H9 (cell line): ENCODE measurements at regions not wholly inside any gene's neighbourhood (a gene's known extent, or its start where the extent isn't known, plus 50 kb on each side); places are given as distances from the start of the nearest gene placed in this dataset.

ENCODE experiments used
- DNase-seq: peaks from one replicate; pipeline ENCODE4 v3.0.0-alpha.2; 2017
- H2AFZ ChIP-seq: one replicate; pipeline ENCODE4 v1.6.1; 2013; ENCODE audit warnings: mild to moderate bottlenecking, low read length, control low read depth, moderate library complexity
- H2AK5ac ChIP-seq: 2 replicates; pipeline ENCODE4 v1.6.1; 2013; ENCODE audit warnings: low read length, control low read depth, mixed read lengths; ENCODE audit not compliant: insufficient read length
- H2BK120ac ChIP-seq: one replicate; pipeline ENCODE4 v1.6.1; 2013; ENCODE audit warnings: low read depth, mild to moderate bottlenecking, low read length, control low read depth, inconsistent platforms; ENCODE audit not compliant: poor library complexity, severe bottlenecking
- H2BK12ac ChIP-seq: 2 replicates; pipeline ENCODE4 v1.6.1; 2013; ENCODE audit warnings: low read length, control low read depth, mixed read lengths, low read depth; ENCODE audit not compliant: insufficient read length
- H2BK15ac ChIP-seq: 2 replicates; pipeline ENCODE4 v1.6.1; 2013; ENCODE audit warnings: low read depth, low read length, control low read depth
- H2BK20ac ChIP-seq: one replicate; pipeline ENCODE4 v1.6.1; 2013; ENCODE audit warnings: low read depth, mild to moderate bottlenecking, low read length, control low read depth, inconsistent platforms; ENCODE audit not compliant: poor library complexity, severe bottlenecking
- H2BK5ac ChIP-seq: 2 replicates; pipeline ENCODE4 v1.6.1; 2013; ENCODE audit warnings: low read length, control low read depth, mixed read lengths; ENCODE audit not compliant: insufficient read length
- H3K14ac ChIP-seq: 2 replicates; pipeline ENCODE4 v1.6.1; 2013; ENCODE audit warnings: low read length, control low read depth; ENCODE audit not compliant: insufficient read depth
- H3K18ac ChIP-seq: 2 replicates; pipeline ENCODE4 v1.6.1; 2013; ENCODE audit warnings: low read depth, mild to moderate bottlenecking, mixed read lengths, low read length, control low read depth; ENCODE audit not compliant: insufficient read length
- H3K23ac ChIP-seq: 2 replicates; pipeline ENCODE4 v1.6.1; 2013; ENCODE audit warnings: low read length, control low read depth, mixed read lengths, low read depth; ENCODE audit not compliant: insufficient read length
- H3K23me2 ChIP-seq: 2 replicates; pipeline ENCODE4 v1.6.1; 2013; ENCODE audit warnings: low read depth, mild to moderate bottlenecking, mixed read lengths, low read length, control low read depth; ENCODE audit not compliant: insufficient read length, poor library complexity, severe bottlenecking
- H3K27ac ChIP-seq: 2 replicates; pipeline ENCODE4 v1.5.1; 2013; ENCODE audit warnings: low read length, control low read depth, mixed read lengths, low read depth; ENCODE audit not compliant: insufficient read length
- H3K27me3 ChIP-seq: 2 replicates; pipeline ENCODE4 v1.6.1; 2013; ENCODE audit warnings: low read length, control low read depth, inconsistent platforms; ENCODE audit not compliant: insufficient read depth
- H3K4ac ChIP-seq: 2 replicates; pipeline ENCODE4 v1.6.1; 2013; ENCODE audit warnings: low read depth, mild to moderate bottlenecking, control low read depth, inconsistent platforms, low read length, moderate library complexity
- H3K4me1 ChIP-seq: 2 replicates; pipeline ENCODE4 v1.6.1; 2013; ENCODE audit warnings: low read length, control low read depth, inconsistent platforms; ENCODE audit not compliant: insufficient read depth
- H3K4me2 ChIP-seq: 2 replicates; pipeline ENCODE4 v1.6.1; 2013; ENCODE audit warnings: low read length, control low read depth, mixed read lengths; ENCODE audit not compliant: insufficient read length, insufficient read depth
- H3K56ac ChIP-seq: 2 replicates; pipeline ENCODE4 v1.6.1; 2013; ENCODE audit warnings: low read depth, mild to moderate bottlenecking, mixed read lengths, low read length, control low read depth; ENCODE audit not compliant: insufficient read length
- H3K79me1 ChIP-seq: 2 replicates; pipeline ENCODE4 v1.6.1; 2013; ENCODE audit warnings: low read depth, mild to moderate bottlenecking, moderate library complexity, low read length, control low read depth, inconsistent platforms; ENCODE audit not compliant: insufficient read depth, poor library complexity, severe bottlenecking
- H3K79me2 ChIP-seq: 2 replicates; pipeline ENCODE4 v1.6.1; 2013; ENCODE audit warnings: low read length, control low read depth, inconsistent platforms; ENCODE audit not compliant: insufficient read depth
- H3K9ac ChIP-seq: 2 replicates; pipeline ENCODE4 v1.6.1; 2013; ENCODE audit warnings: low read length, control low read depth, mixed read lengths; ENCODE audit not compliant: insufficient read length; ENCODE audit errors: extremely low read depth
- H3K9me3 ChIP-seq: one replicate; pipeline ENCODE4 v1.6.1; 2013; ENCODE audit warnings: low read depth, low read length, inconsistent platforms; ENCODE audit not compliant: control insufficient read depth
- H3T11ph ChIP-seq: one replicate; pipeline ENCODE4 v1.6.1; 2013; ENCODE audit warnings: mild to moderate bottlenecking, low read length, control low read depth, inconsistent platforms
- H4K20me1 ChIP-seq: one replicate; pipeline ENCODE4 v1.6.1; 2013; ENCODE audit not compliant: control insufficient read depth, insufficient read length, insufficient read depth
- H4K5ac ChIP-seq: 2 replicates; pipeline ENCODE4 v1.6.1; 2013; ENCODE audit warnings: low read depth, mild to moderate bottlenecking, mixed read lengths, low read length, control low read depth; ENCODE audit not compliant: insufficient read length
- H4K8ac ChIP-seq: replicated peaks from 2 replicates; pipeline ENCODE4 v1.6.1; 2013; ENCODE audit warnings: low read length, control low read depth, mixed read lengths, low read depth; ENCODE audit not compliant: insufficient read length
- H4K91ac ChIP-seq: 2 replicates; pipeline ENCODE4 v1.6.1; 2013; ENCODE audit warnings: low read depth, mild to moderate bottlenecking, moderate library complexity, mixed read lengths, low read length, control low read depth; ENCODE audit not compliant: insufficient read length
- H3K27ac Mint-ChIP-seq, 3 experiments: 2 replicates in 2 of 3; 3 replicates in 1 of 3; pipeline ENCODE4 v1.8.0; 2020 to 2021; ENCODE audit warnings: mixed read lengths in 3 of 3, mild to moderate bottlenecking in 1 of 3, moderate library complexity in 1 of 3
- H3K27me3 Mint-ChIP-seq: 2 replicates; pipeline ENCODE4 v1.8.0; 2021; ENCODE audit warnings: low read depth, mild to moderate bottlenecking, moderate library complexity, mixed read lengths
- H3K36me3 Mint-ChIP-seq, 3 experiments: 2 replicates in 2 of 3; 3 replicates in 1 of 3; pipeline ENCODE4 v1.8.0; 2020 to 2021; ENCODE audit warnings: low read depth in 3 of 3, mixed read lengths in 3 of 3; ENCODE audit not compliant: insufficient read depth in 1 of 3
- H3K4me1 Mint-ChIP-seq, 2 experiments: 2 replicates each; pipeline ENCODE4 v1.8.0; 2020; ENCODE audit warnings: mixed read lengths in 2 of 2
- H3K4me3 Mint-ChIP-seq, 2 experiments: 2 replicates in 1 of 2; 3 replicates in 1 of 2; pipeline ENCODE4 v1.8.0; 2020 to 2021; ENCODE audit warnings: mild to moderate bottlenecking in 2 of 2, mixed read lengths in 2 of 2, moderate library complexity in 1 of 2
- H3K9me3 Mint-ChIP-seq, 2 experiments: 2 replicates in 1 of 2; 3 replicates in 1 of 2; pipeline ENCODE4 v1.8.0; 2020; ENCODE audit warnings: mild to moderate bottlenecking in 2 of 2, mixed read lengths in 2 of 2, moderate library complexity in 1 of 2
- CTCF ChIP-seq: fragments of 200-600 bp; sonication (generic); conservative IDR thresholded peaks from 3 replicates; pipeline ENCODE4 v1.8.0; 2021; ENCODE audit warnings: antibody characterized with exemption, mild to moderate bottlenecking
- WGBS: extraction: QIAGEN DNeasy Blood & Tissue Kit; methylation state at CpG from one replicate; pipeline ENCODE4 v1.1.7; 2013; ENCODE audit warnings: missing lambda C conversion rate, low lambda C conversion rate, mixed read lengths; ENCODE audit not compliant: insufficient read length; ENCODE audit errors: extremely low coverage; 5-methylcytosine and 5-hydroxymethylcytosine counted together

- no peak for DNase-seq
- Mint-ChIP-seq H3K9me3 (no peaks in the 10 kb centered on the region), H3K27me3 (no peaks in the 10 kb centered on the region), H3K27ac (no peak overlapping the region), H3K4me3 (no peak overlapping the region), H3K4me1 (no peaks in the 10 kb centered on the region), H3K36me3 (no peaks in the 10 kb centered on the region)
- WGBS: no CpG with 5 or more reads among the region's 2 CpGs
- Histone ChIP-seq H2BK120ac (no peak overlapping the region), H3T11ph (no peak overlapping the region), H4K8ac (no peak overlapping the region), H3K4me2 (no peak overlapping the region), H4K20me1 (no peaks in the 10 kb centered on the region), H3K79me1 (no peaks in the 10 kb centered on the region), H3K14ac (no peak overlapping the region), H3K9ac (no peak overlapping the region), H3K56ac (no peak overlapping the region), H3K4ac (no peak overlapping the region), H4K5ac (no peak overlapping the region), H3K9me3 (no peaks in the 10 kb centered on the region), H2BK20ac (no peak overlapping the region), H2BK12ac (no peak overlapping the region), H3K4me1 (no peaks in the 10 kb centered on the region; the same call in 1 of the 2 replicates), H3K27me3 (no peaks in the 10 kb centered on the region), H3K27ac (no peak overlapping the region), H3K23me2 (no peaks in the 10 kb centered on the region), H3K23ac (no peak overlapping the region), H2BK15ac (no peak overlapping the region), H2AK5ac (no peak overlapping the region), H2AFZ (no peak overlapping the region), H3K79me2 (no peaks in the 10 kb centered on the region), H4K91ac (no peak overlapping the region), H2BK5ac (no peak overlapping the region), H3K18ac (no peak overlapping the region)
- no peak for TF ChIP-seq CTCF
These were observed 722.3 kb downstream of the SORCS1 start for GRCh38 chr10:106442223-106442622.
